Chondrocyte (in vitro differentiated cells): ENCODE measurements at regions not wholly inside any gene's neighbourhood (a gene's known extent, or its start where the extent isn't known, plus 50 kb on each side); places are given as distances from the start of the nearest gene placed in this dataset.

Experiments used
- DNase-seq: peaks from one replicate; pipeline ENCODE4 v3.0.0; 2021; ENCODE audit warnings: mixed read lengths, low spot score
- H3K27ac Mint-ChIP-seq: one replicate; pipeline ENCODE4 v1.8.0; 2021; ENCODE audit warnings: mild to moderate bottlenecking, moderate library complexity, mixed read lengths; ENCODE audit not compliant: unreplicated experiment
- H3K27me3 Mint-ChIP-seq: 2 replicates; pipeline ENCODE4 v1.8.0; 2021; ENCODE audit warnings: low read depth, mixed read lengths
- H3K36me3 Mint-ChIP-seq: 2 replicates; pipeline ENCODE4 v1.8.0; 2021; ENCODE audit warnings: low read depth, mixed read lengths
- H3K4me1 Mint-ChIP-seq: 2 replicates; pipeline ENCODE4 v1.8.0; 2021; ENCODE audit warnings: low read depth, mild to moderate bottlenecking, mixed read lengths
- H3K4me3 Mint-ChIP-seq: one replicate; pipeline ENCODE4 v1.8.0; 2021; ENCODE audit warnings: mild to moderate bottlenecking, moderate library complexity, mixed read lengths; ENCODE audit not compliant: unreplicated experiment
- H3K9me3 Mint-ChIP-seq: 2 replicates; pipeline ENCODE4 v1.8.0; 2021; ENCODE audit warnings: low read depth, mixed read lengths
- CTCF ChIP-seq: fragments of 200-600 bp; sonication (generic); IDR thresholded peaks from 2 replicates; pipeline ENCODE4 v1.5.0; 2021; ENCODE audit warnings: antibody characterized with exemption, mild to moderate bottlenecking, moderate library complexity

GRCh38 chr3:181631901-181632300, 79.8 kb upstream of the SOX2 start:
- Mint-ChIP-seq H3K4me3 (no peak overlapping the region), H3K27ac (no peak overlapping the region), H3K9me3 (no peaks in the 10 kb centered on the region), H3K4me1 (peaks cover 10% of the 10 kb centered on the region), H3K36me3 (no peaks in the 10 kb centered on the region), H3K27me3 (no peaks in the 10 kb centered on the region)
- DNase-seq = no peak
- TF ChIP-seq CTCF = no peak

- Mint-ChIP-seq H3K4me3 (no peak overlapping the region), H3K9me3 (no peaks in the 10 kb centered on the region), H3K27ac (no peak overlapping the region), H3K27me3 (no peaks in the 10 kb centered on the region), H3K36me3 (no peaks in the 10 kb centered on the region), H3K4me1 (peaks cover 9% of the 10 kb centered on the region)
- no peak for DNase-seq
- no peak for TF ChIP-seq CTCF
Measured at GRCh38 chr3:181630853-181631252, 80.9 kb upstream of the SOX2 start.

GRCh38 chr3:181629711-181630110, 82.0 kb upstream of the SOX2 start:
- H3K36me3 Mint-ChIP-seq = no peaks in the 10 kb centered on the region
- no peaks in the 10 kb centered on the region for H3K27me3 Mint-ChIP-seq
- no peak overlapping the region for H3K27ac Mint-ChIP-seq
- H3K4me1 Mint-ChIP-seq = peaks cover 9% of the 10 kb centered on the region
- no peak overlapping the region for H3K4me3 Mint-ChIP-seq
- no peak for DNase-seq
- TF ChIP-seq CTCF = no peak
- no peaks in the 10 kb centered on the region for H3K9me3 Mint-ChIP-seq

GRCh38 chr3:181629029-181629428, 82.7 kb upstream of the SOX2 start:
- no peaks in the 10 kb centered on the region for H3K27me3 Mint-ChIP-seq
- H3K4me3 Mint-ChIP-seq = no peak overlapping the region
- H3K9me3 Mint-ChIP-seq = no peaks in the 10 kb centered on the region
- no peak for TF ChIP-seq CTCF
- DNase-seq = no peak
- H3K27ac Mint-ChIP-seq = no peak overlapping the region
- H3K4me1 Mint-ChIP-seq = peaks cover 15% of the 10 kb centered on the region
- H3K36me3 Mint-ChIP-seq = no peaks in the 10 kb centered on the region

- Mint-ChIP-seq H3K27me3 (no peaks in the 10 kb centered on the region), H3K9me3 (no peaks in the 10 kb centered on the region), H3K27ac (no peak overlapping the region), H3K36me3 (no peaks in the 10 kb centered on the region), H3K4me3 (no peak overlapping the region), H3K4me1 (peaks cover 21% of the 10 kb centered on the region)
- DNase-seq = no peak
- no peak for TF ChIP-seq CTCF
Measured at GRCh38 chr3:181628384-181628783, 83.3 kb upstream of the SOX2 start.
